Upper lobe of left lung (tissue), 6 donors: ENCODE measurements at regions not wholly inside any gene's neighbourhood (a gene's known extent, or its start where the extent isn't known, plus 50 kb on each side); places are given as distances from the start of the nearest gene placed in this dataset.

Experiments used
- ATAC-seq, 2 donors: fragments of 200-7000 bp; cut with Tn5 transposase; one replicate each; pipeline ENCODE4 v1.9.1; 2022; ENCODE audit warnings: mild to moderate bottlenecking in 2 of 2, moderate library complexity in 2 of 2; ENCODE audit not compliant: low FRiP score in 2 of 2
- DNase-seq, 2 donors: peaks; one replicate each; pipeline ENCODE4 v3.0.0-alpha.2; 2019 to 2020
- H3K27ac ChIP-seq, 4 donors: fragments of 200-600 bp; sonication (generic); one replicate each; pipeline ENCODE4 v1.5.1; 2016 to 2019
- H3K27me3 ChIP-seq, 4 donors: fragments of 200-600 bp; sonication (generic); one replicate each; pipeline ENCODE4 v1.5.1; 2017 to 2019
- H3K36me3 ChIP-seq, 4 donors: fragments of 200-600 bp; sonication (generic); one replicate each; pipeline ENCODE4 v1.5.1; 2016 to 2019
- H3K4me1 ChIP-seq, 4 donors: fragments of 200-600 bp; sonication (generic); one replicate each; pipeline ENCODE4 v1.5.1; 2018 to 2019
- H3K4me3 ChIP-seq, 4 donors: fragments of 200-600 bp; sonication (generic); one replicate each; pipeline ENCODE4 v1.5.1; 2017 to 2019; ENCODE audit warnings: mild to moderate bottlenecking in 2 of 4, moderate library complexity in 1 of 4
- H3K9me3 ChIP-seq, 4 donors: fragments of 200-600 bp; sonication (generic); one replicate each; pipeline ENCODE4 v1.5.1; 2018 to 2019
- CTCF ChIP-seq, 6 experiments: fragments of 450-650 bp in 4 of 6; fragments of 200-600 bp in 2 of 6; sonication (generic) in 2 of 6; IDR thresholded peaks; one replicate each; pipeline ENCODE4 v1.5.1; 2016 to 2019; ENCODE audit warnings: antibody characterized with exemption in 6 of 6
- EP300 ChIP-seq, 4 donors: sonication (generic); formaldehyde crosslinking; IDR thresholded peaks; one replicate each; pipeline ENCODE4 v1.5.1; 2017; ENCODE audit warnings: antibody characterized with exemption in 4 of 4, control low read depth in 2 of 4
- POLR2A ChIP-seq, 4 donors: fragments of 450-650 bp; IDR thresholded peaks; one replicate each; pipeline ENCODE4 v1.5.1; 2016 to 2017; ENCODE audit warnings: antibody characterized with exemption in 4 of 4, mild to moderate bottlenecking in 2 of 4
- POLR2AphosphoS5 ChIP-seq, 2 donors: sonication (generic); formaldehyde crosslinking; IDR thresholded peaks; one replicate each; pipeline ENCODE4 v1.5.1; 2017; ENCODE audit warnings: antibody characterized with exemption in 2 of 2
- WGBS, 2 donors: methylation state at CpG; one replicate each; pipeline ENCODE4 v1.1.5; 2017 to 2018; 5-methylcytosine and 5-hydroxymethylcytosine counted together
- donor health status: DM: no; HTN: no; CAD: no; lungs with moderate emphysema.
- donor health status: DM: no; HTN: yes; CAD: no; lungs with severe emphysema.

GRCh38 chrX:39418254-39418704 lies 617.0 kb downstream of the MID1IP1 start:
- ATAC-seq (no peak), DNase-seq (no peak)
- no peaks in the 10 kb centered on the region for H3K36me3 ChIP-seq
- TF ChIP-seq POLR2AphosphoS5 (IDR thresholded peaks at IDR 0.05) (no peak), POLR2A (IDR thresholded peaks at IDR 0.05) (no peak), CTCF (IDR thresholded peaks at IDR 0.05) (no peak), EP300 (IDR thresholded peaks at IDR 0.05) (no peak)
- no peak overlapping the region for H3K4me3 ChIP-seq
- H3K4me1 ChIP-seq: peaks cover 0 to 8% (median 3%) of the 10 kb centered on the region in 4 donors
- H3K9me3 ChIP-seq: no peaks in the 10 kb centered on the region
- 27 to 31% methylated on average over 4 of the region's 4 CpGs for WGBS, 2 donors
- no peaks in the 10 kb centered on the region for H3K27me3 ChIP-seq
- peak overlapping the region in 3 of 4 donors; percentile 62 to 73 (median 70) for H3K27ac ChIP-seq

DNA sequence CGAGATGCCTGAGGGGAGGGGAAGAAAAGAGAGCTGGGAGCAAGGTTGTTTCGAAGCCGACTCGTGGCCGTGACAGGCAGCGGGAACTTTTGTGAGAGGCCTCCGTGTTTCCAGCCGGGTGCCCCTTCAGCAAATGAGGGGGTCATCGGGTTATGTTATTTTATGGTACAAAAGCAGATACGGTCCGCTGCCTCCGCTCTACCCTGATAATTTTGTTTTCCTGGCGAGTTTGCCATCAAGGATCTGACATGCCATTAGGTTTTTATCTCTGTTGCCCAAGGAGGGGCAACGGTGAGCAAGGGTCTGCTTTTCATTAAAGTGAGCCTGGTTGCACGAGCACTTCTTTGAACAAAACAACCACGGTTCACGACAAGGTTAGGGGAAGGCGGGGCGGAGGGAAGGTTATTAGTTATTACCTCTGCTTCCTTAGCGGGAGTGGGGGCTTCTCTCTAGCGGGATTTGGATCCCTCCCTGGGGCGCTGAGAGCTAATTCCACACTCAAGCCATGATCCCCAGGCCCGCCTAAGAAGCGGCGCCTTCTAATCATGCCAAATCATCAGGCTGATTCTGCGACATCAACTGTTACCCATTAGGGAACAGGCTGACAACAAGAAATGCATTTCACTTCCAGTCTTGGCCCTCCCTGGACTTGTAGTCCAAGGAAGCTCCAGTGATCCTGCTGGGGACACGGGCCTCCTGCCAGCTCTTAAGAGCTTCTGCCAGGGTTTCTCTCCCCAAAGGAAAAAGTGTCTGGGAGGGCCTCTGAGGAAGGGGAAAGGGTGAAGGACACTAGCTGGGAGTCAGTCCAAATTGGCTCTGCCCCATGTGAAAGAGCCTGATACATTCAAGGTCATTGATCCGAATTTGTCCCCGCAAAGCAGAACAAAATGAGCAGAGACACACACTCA lies 617.7 kb downstream of the MID1IP1 start:
- TF ChIP-seq EP300 (IDR thresholded peaks at IDR 0.05): no peak
- TF ChIP-seq POLR2AphosphoS5 (IDR thresholded peaks at IDR 0.05): peak; percentile 28 to 45
- no peak for TF ChIP-seq CTCF (IDR thresholded peaks at IDR 0.05)
- no peak for TF ChIP-seq POLR2A (IDR thresholded peaks at IDR 0.05)
- 47 to 61% methylated on average over 11 to 29 of the region's 29 CpGs for WGBS, 2 donors
- Histone ChIP-seq H3K4me1 (peaks cover 0 to 8% (median 3%) of the 10 kb centered on the region in 4 donors), H3K36me3 (no peaks in the 10 kb centered on the region), H3K4me3 (no peak overlapping the region), H3K27me3 (no peaks in the 10 kb centered on the region), H3K9me3 (no peaks in the 10 kb centered on the region), H3K27ac (peak overlapping the region; percentile 43 to 73 (median 66))
- no peak for ATAC-seq
- peak in 1 of 2 donors; percentile 23 for DNase-seq

GRCh38 chrX:39421006-39421405 lies 619.7 kb downstream of the MID1IP1 start:
- WGBS, 2 donors: 33 to 67% methylated on average over 1 to 3 of the region's 3 CpGs
- H3K9me3 ChIP-seq: no peaks in the 10 kb centered on the region
- no peak overlapping the region for H3K4me3 ChIP-seq
- ATAC-seq (no peak), DNase-seq (no peak)
- H3K27ac ChIP-seq: no peak overlapping the region
- no peaks in the 10 kb centered on the region for H3K36me3 ChIP-seq
- H3K4me1 ChIP-seq: peaks cover 0 to 8% (median 3%) of the 10 kb centered on the region in 4 donors
- TF ChIP-seq EP300 (IDR thresholded peaks at IDR 0.05) (no peak), POLR2AphosphoS5 (IDR thresholded peaks at IDR 0.05) (no peak), POLR2A (IDR thresholded peaks at IDR 0.05) (no peak), CTCF (IDR thresholded peaks at IDR 0.05) (no peak)
- H3K27me3 ChIP-seq: no peaks in the 10 kb centered on the region

- 77 to 81% methylated on average over 2 of the region's 2 CpGs for WGBS, 2 donors
- TF ChIP-seq EP300 (IDR thresholded peaks at IDR 0.05) (no peak), POLR2A (IDR thresholded peaks at IDR 0.05) (no peak), CTCF (IDR thresholded peaks at IDR 0.05) (no peak), POLR2AphosphoS5 (IDR thresholded peaks at IDR 0.05) (no peak)
- Histone ChIP-seq H3K4me3 (no peak overlapping the region), H3K4me1 (no peaks in the 10 kb centered on the region), H3K27ac (no peak overlapping the region), H3K36me3 (no peaks in the 10 kb centered on the region), H3K9me3 (no peaks in the 10 kb centered on the region), H3K27me3 (no peaks in the 10 kb centered on the region)
- DNase-seq (no peak), ATAC-seq (no peak)
Observed at GRCh38 chrX:39425124-39425806, 624.0 kb downstream of the MID1IP1 start.
